ENCODE measurements at regions not wholly inside any gene's neighbourhood (a gene's known extent, or its start where the extent isn't known, plus 50 kb on each side); places are given as distances from the start of the nearest gene placed in this dataset.

- no peaks in the 10 kb centered on the region for H3K4me1 ChIP-seq (ENCODE audit: control insufficient read depth in 3 of 3, insufficient read depth in 2 of 3, low read depth in 1 of 3, low read length in 2 of 3)
- H3K27ac ChIP-seq (ENCODE audit: low read depth in 1 of 3, low read length in 2 of 3): no peak overlapping the region
- H3K27me3 ChIP-seq (ENCODE audit: control insufficient read depth in 3 of 3, insufficient read depth in 3 of 3, low read length in 3 of 3): no peaks in the 10 kb centered on the region
- no peak overlapping the region for H3K4me3 ChIP-seq (ENCODE audit: low read depth in 1 of 3, low read length in 3 of 3)
- H3K36me3 ChIP-seq (ENCODE audit: control insufficient read depth in 3 of 3, insufficient read depth in 2 of 3, low read depth in 1 of 3, low read length in 3 of 3): no peaks in the 10 kb centered on the region
- no peak for DNase-seq
- no peak for FAIRE-seq
- 77 to 91% (median 87%) methylated on average over 1 of the region's 1 CpG for WGBS, 3 donors
- H3K9me3 ChIP-seq (ENCODE audit: control insufficient read depth in 2 of 2, insufficient read depth in 1 of 2, low read depth in 1 of 2, low read length in 1 of 2): no peaks in the 10 kb centered on the region
Measured at GRCh38 chr6:90922325-90922724, 335.5 kb upstream of the MAP3K7 start.

GRCh38 chr6:90918361-90918760, 331.5 kb upstream of the MAP3K7 start:
- Histone ChIP-seq H3K27me3 (ENCODE audit: control insufficient read depth in 3 of 3, insufficient read depth in 3 of 3, low read length in 3 of 3) (no peaks in the 10 kb centered on the region), H3K4me1 (ENCODE audit: control insufficient read depth in 3 of 3, insufficient read depth in 2 of 3, low read depth in 1 of 3, low read length in 2 of 3) (no peaks in the 10 kb centered on the region), H3K4me3 (ENCODE audit: low read depth in 1 of 3, low read length in 3 of 3) (no peak overlapping the region), H3K9me3 (ENCODE audit: control insufficient read depth in 2 of 2, insufficient read depth in 1 of 2, low read depth in 1 of 2, low read length in 1 of 2) (peaks cover 2 to 11% of the 10 kb centered on the region in 2 donors), H3K27ac (ENCODE audit: low read depth in 1 of 3, low read length in 2 of 3) (no peak overlapping the region), H3K36me3 (ENCODE audit: control insufficient read depth in 3 of 3, insufficient read depth in 2 of 3, low read depth in 1 of 3, low read length in 3 of 3) (no peaks in the 10 kb centered on the region)
- DNase-seq: no peak
- no peak for FAIRE-seq

DNA sequence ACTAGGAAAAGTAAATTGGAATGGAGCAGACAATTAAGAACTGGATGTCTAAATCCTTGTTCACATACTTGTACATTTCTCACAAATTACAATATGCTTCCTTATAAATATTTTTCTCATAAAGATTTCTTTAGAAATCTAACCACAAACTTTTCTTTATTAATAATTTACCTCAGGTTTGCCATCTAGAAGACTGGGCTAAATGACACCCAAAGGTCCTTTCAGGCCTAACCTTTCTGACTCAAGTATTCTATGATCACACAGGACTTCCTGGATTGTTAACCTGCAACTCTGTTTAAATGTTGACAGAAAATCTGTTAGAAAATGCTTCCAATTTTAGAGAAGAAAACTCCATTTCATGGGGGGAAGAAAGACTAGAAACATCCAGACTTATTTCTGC, 330.5 kb upstream of the MAP3K7 start:
- Histone ChIP-seq H3K4me1 (ENCODE audit: control insufficient read depth in 3 of 3, insufficient read depth in 2 of 3, low read depth in 1 of 3, low read length in 2 of 3) (no peaks in the 10 kb centered on the region), H3K27me3 (ENCODE audit: control insufficient read depth in 3 of 3, insufficient read depth in 3 of 3, low read length in 3 of 3) (no peaks in the 10 kb centered on the region), H3K4me3 (ENCODE audit: low read depth in 1 of 3, low read length in 3 of 3) (no peak overlapping the region), H3K9me3 (ENCODE audit: control insufficient read depth in 2 of 2, insufficient read depth in 1 of 2, low read depth in 1 of 2, low read length in 1 of 2) (peaks cover 2 to 11% of the 10 kb centered on the region in 2 donors), H3K36me3 (ENCODE audit: control insufficient read depth in 3 of 3, insufficient read depth in 2 of 3, low read depth in 1 of 3, low read length in 3 of 3) (no peaks in the 10 kb centered on the region), H3K27ac (ENCODE audit: low read depth in 1 of 3, low read length in 2 of 3) (no peak overlapping the region)
- FAIRE-seq (no peak), DNase-seq (no peak)

DNA sequence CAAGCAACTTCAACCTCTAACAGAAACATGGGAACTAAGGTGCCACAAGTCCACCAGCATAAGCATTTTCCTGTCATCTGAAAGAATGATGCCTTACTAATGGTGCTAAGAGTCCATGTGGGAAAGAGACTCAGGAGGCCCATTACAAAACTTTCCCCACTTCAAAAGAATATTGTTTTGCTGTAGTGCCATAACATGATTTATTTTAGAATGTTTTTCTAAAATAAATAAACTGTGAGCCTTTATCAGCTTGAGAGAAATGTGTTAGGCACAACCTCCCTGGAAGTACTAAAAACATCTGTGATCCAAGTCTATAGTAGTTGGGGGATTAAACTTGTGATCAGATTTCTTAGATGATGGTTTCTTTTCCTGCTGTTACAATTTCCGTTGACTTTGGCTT, 330.1 kb upstream of the MAP3K7 start:
- DNase-seq (no peak), FAIRE-seq (no peak)
- no peaks in the 10 kb centered on the region for H3K36me3 ChIP-seq (ENCODE audit: control insufficient read depth in 3 of 3, insufficient read depth in 2 of 3, low read depth in 1 of 3, low read length in 3 of 3)
- WGBS, 3 donors: 57 to 74% (median 73%) methylated on average over 1 of the region's 1 CpG
- H3K9me3 ChIP-seq (ENCODE audit: control insufficient read depth in 2 of 2, insufficient read depth in 1 of 2, low read depth in 1 of 2, low read length in 1 of 2): peaks cover 2 to 11% of the 10 kb centered on the region in 2 donors
- no peaks in the 10 kb centered on the region for H3K27me3 ChIP-seq (ENCODE audit: control insufficient read depth in 3 of 3, insufficient read depth in 3 of 3, low read length in 3 of 3)
- no peaks in the 10 kb centered on the region for H3K4me1 ChIP-seq (ENCODE audit: control insufficient read depth in 3 of 3, insufficient read depth in 2 of 3, low read depth in 1 of 3, low read length in 2 of 3)
- H3K4me3 ChIP-seq (ENCODE audit: low read depth in 1 of 3, low read length in 3 of 3): no peak overlapping the region
- no peak overlapping the region for H3K27ac ChIP-seq (ENCODE audit: low read depth in 1 of 3, low read length in 2 of 3)

DNA sequence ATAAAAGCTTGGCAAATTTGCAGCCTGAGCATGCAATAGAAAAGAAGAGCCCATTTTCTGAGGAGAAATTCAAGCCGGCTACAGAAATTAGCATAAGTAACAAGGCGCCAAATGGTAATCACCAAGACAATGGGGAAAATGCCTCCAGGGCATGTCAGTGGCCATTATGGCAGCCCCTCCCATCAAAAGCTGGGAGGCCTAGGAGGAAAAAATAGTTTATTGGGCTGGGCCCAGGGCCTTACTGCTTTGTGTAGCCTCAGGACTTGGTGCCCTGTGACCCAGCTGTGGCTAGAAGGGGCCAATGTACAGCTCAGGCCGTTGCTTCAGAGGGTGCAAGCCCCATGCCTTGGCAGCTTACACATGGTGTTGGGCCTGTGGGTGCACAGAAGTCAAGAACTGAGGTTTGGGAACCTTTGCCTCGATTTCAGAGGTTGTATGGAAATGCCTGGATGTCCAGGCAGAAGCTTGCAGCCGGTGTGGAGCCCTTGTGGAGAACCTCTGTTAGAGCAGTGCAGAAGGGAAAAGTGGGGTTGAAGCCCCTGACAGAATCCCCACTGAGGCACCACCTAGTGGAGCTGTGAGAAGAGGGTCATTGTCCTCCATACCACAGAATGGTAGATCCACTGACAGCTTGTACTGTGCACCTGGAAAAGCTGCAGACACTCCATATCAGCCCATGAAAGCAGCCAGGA, 328.5 kb upstream of the MAP3K7 start:
- peaks cover 2 to 11% of the 10 kb centered on the region in 2 donors for H3K9me3 ChIP-seq (ENCODE audit: control insufficient read depth in 2 of 2, insufficient read depth in 1 of 2, low read depth in 1 of 2, low read length in 1 of 2)
- no peak overlapping the region for H3K27ac ChIP-seq (ENCODE audit: low read depth in 1 of 3, low read length in 2 of 3)
- no peaks in the 10 kb centered on the region for H3K36me3 ChIP-seq (ENCODE audit: control insufficient read depth in 3 of 3, insufficient read depth in 2 of 3, low read depth in 1 of 3, low read length in 3 of 3)
- H3K4me3 ChIP-seq (ENCODE audit: low read depth in 1 of 3, low read length in 3 of 3): no peak overlapping the region
- no peak for FAIRE-seq
- no peaks in the 10 kb centered on the region for H3K27me3 ChIP-seq (ENCODE audit: control insufficient read depth in 3 of 3, insufficient read depth in 3 of 3, low read length in 3 of 3)
- DNase-seq: no peak
- H3K4me1 ChIP-seq (ENCODE audit: control insufficient read depth in 3 of 3, insufficient read depth in 2 of 3, low read depth in 1 of 3, low read length in 2 of 3): no peaks in the 10 kb centered on the region
- 75 to 81% (median 77%) methylated on average over 5 of the region's 5 CpGs for WGBS, 3 donors

DNA sequence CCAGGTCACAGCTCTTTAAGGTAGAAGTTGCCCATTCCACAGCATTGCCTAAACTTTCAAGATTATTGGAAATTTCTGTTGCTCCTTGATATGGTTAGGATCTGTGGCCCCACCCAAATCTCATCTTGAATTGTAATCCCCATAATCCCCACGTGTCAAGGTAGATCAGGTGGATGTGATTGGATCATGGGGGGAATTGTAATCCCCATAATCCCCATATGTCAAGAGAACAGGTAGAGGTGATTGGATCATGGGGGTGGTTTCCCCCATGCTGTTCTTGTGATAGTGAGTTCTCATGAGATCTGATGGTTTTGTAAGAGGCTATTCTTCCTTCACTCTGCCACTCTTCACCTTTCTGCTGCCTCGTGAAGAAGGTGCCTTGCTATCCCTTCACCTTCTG, 327.4 kb upstream of the MAP3K7 start:
- 57 to 77% (median 72%) methylated on average over 2 of the region's 2 CpGs for WGBS, 3 donors
- Histone ChIP-seq H3K27ac (ENCODE audit: low read depth in 1 of 3, low read length in 2 of 3) (no peak overlapping the region), H3K4me1 (ENCODE audit: control insufficient read depth in 3 of 3, insufficient read depth in 2 of 3, low read depth in 1 of 3, low read length in 2 of 3) (no peaks in the 10 kb centered on the region), H3K36me3 (ENCODE audit: control insufficient read depth in 3 of 3, insufficient read depth in 2 of 3, low read depth in 1 of 3, low read length in 3 of 3) (no peaks in the 10 kb centered on the region), H3K27me3 (ENCODE audit: control insufficient read depth in 3 of 3, insufficient read depth in 3 of 3, low read length in 3 of 3) (no peaks in the 10 kb centered on the region), H3K9me3 (ENCODE audit: control insufficient read depth in 2 of 2, insufficient read depth in 1 of 2, low read depth in 1 of 2, low read length in 1 of 2) (peaks cover 2 to 11% of the 10 kb centered on the region in 2 donors), H3K4me3 (ENCODE audit: low read depth in 1 of 3, low read length in 3 of 3) (no peak overlapping the region)
- FAIRE-seq: no peak
- DNase-seq: no peak

DNA sequence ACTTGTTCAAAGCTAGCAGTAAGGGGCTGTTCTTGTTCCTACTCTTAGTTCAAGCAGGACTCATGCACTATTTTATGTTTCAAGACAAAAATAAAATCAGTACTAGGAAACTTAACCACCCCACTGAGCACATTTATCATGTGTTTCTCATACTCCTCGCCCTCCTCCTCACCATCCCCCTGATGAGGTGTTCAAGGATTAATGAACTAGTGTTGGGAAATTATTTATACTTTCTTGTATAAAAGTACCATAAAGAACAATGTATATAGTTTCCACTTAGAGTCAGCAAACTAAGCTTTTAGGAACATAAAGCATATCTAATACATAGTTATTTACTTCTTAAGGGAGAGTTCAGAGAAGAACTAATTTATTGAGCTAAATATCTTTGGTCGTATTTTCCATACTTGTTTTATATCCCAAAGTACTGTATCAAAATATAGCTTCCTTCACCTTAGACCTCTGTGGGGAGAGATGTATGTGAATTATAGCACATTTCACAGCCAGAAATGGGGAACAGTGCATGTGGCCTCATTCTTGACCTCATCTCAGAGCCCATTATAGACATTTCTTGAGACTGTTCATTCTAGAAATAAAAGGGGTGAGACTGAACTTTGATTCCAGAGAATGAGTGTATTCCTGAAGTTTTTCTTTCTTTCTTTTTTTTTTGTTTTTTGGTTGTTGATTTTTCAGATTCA, 326.5 kb upstream of the MAP3K7 start:
- Histone ChIP-seq H3K27me3 (ENCODE audit: control insufficient read depth in 3 of 3, insufficient read depth in 3 of 3, low read length in 3 of 3) (no peaks in the 10 kb centered on the region), H3K27ac (ENCODE audit: low read depth in 1 of 3, low read length in 2 of 3) (no peak overlapping the region), H3K4me3 (ENCODE audit: low read depth in 1 of 3, low read length in 3 of 3) (no peak overlapping the region), H3K4me1 (ENCODE audit: control insufficient read depth in 3 of 3, insufficient read depth in 2 of 3, low read depth in 1 of 3, low read length in 2 of 3) (no peaks in the 10 kb centered on the region), H3K36me3 (ENCODE audit: control insufficient read depth in 3 of 3, insufficient read depth in 2 of 3, low read depth in 1 of 3, low read length in 3 of 3) (no peaks in the 10 kb centered on the region), H3K9me3 (ENCODE audit: control insufficient read depth in 2 of 2, insufficient read depth in 1 of 2, low read depth in 1 of 2, low read length in 1 of 2) (peaks cover 2 to 11% of the 10 kb centered on the region in 2 donors)
- DNase-seq (no peak), FAIRE-seq (no peak)
- WGBS, 3 donors: 77 to 85% (median 80%) methylated on average over 2 of the region's 2 CpGs

GRCh38 chr6:90911642-90912041, 324.8 kb upstream of the MAP3K7 start:
- 21 to 47% (median 44%) methylated on average over 1 of the region's 1 CpG for WGBS, 3 donors
- no peak overlapping the region for H3K4me3 ChIP-seq (ENCODE audit: low read depth in 1 of 3, low read length in 3 of 3)
- FAIRE-seq (no peak), DNase-seq (no peak)
- no peaks in the 10 kb centered on the region for H3K4me1 ChIP-seq (ENCODE audit: control insufficient read depth in 3 of 3, insufficient read depth in 2 of 3, low read depth in 1 of 3, low read length in 2 of 3)
- no peaks in the 10 kb centered on the region for H3K27me3 ChIP-seq (ENCODE audit: control insufficient read depth in 3 of 3, insufficient read depth in 3 of 3, low read length in 3 of 3)
- peaks cover 2 to 11% of the 10 kb centered on the region in 2 donors for H3K9me3 ChIP-seq (ENCODE audit: control insufficient read depth in 2 of 2, insufficient read depth in 1 of 2, low read depth in 1 of 2, low read length in 1 of 2)
- no peaks in the 10 kb centered on the region for H3K36me3 ChIP-seq (ENCODE audit: control insufficient read depth in 3 of 3, insufficient read depth in 2 of 3, low read depth in 1 of 3, low read length in 3 of 3)
- H3K27ac ChIP-seq (ENCODE audit: low read depth in 1 of 3, low read length in 2 of 3): no peak overlapping the region

DNA sequence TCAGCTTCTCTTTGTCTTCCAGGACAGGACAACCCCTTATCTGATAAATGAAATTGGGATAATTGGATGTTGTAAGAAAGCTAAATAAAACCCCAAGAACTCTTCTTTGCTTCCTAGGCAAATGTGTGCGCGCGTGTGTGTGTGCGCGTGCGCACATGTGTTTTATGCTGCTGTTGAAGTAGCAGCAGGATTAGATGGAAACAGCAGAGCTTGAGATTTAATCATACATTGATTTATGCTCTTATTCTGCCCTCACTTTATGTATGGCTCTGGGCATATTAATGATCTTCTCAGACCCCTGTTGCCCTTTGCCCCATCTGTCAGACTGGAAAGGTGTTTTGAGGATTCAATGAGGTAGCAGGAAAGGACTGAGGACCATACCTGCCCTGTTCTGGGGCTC, 324.0 kb upstream of the MAP3K7 start:
- no peak for DNase-seq

More for the DNA sequence above, 324.0 kb upstream of the MAP3K7 start:
- no peak overlapping the region for H3K27ac ChIP-seq (ENCODE audit: low read depth in 1 of 3, low read length in 2 of 3)
- no peak overlapping the region for H3K4me3 ChIP-seq (ENCODE audit: low read depth in 1 of 3, low read length in 3 of 3)
- 97 to 98% (median 98%) methylated on average over 6 of the region's 6 CpGs for WGBS, 3 donors
- no peaks in the 10 kb centered on the region for H3K4me1 ChIP-seq (ENCODE audit: control insufficient read depth in 3 of 3, insufficient read depth in 2 of 3, low read depth in 1 of 3, low read length in 2 of 3)
- H3K9me3 ChIP-seq (ENCODE audit: control insufficient read depth in 2 of 2, insufficient read depth in 1 of 2, low read depth in 1 of 2, low read length in 1 of 2): peaks cover 2 to 9% of the 10 kb centered on the region in 2 donors
- no peak for FAIRE-seq
- H3K27me3 ChIP-seq (ENCODE audit: control insufficient read depth in 3 of 3, insufficient read depth in 3 of 3, low read length in 3 of 3): no peaks in the 10 kb centered on the region
- no peaks in the 10 kb centered on the region for H3K36me3 ChIP-seq (ENCODE audit: control insufficient read depth in 3 of 3, insufficient read depth in 2 of 3, low read depth in 1 of 3, low read length in 3 of 3)
